ENCODE measurements at regions not wholly inside any gene's neighbourhood (a gene's known extent, or its start where the extent isn't known, plus 50 kb on each side); places are given as distances from the start of the nearest gene placed in this dataset.

- TF ChIP-seq POLR2A (IDR thresholded peaks at IDR 0.05) (no peak), CTCF (IDR thresholded peaks at IDR 0.05 in 4 of 5, conservative IDR thresholded peaks at IDR 0.05 in 1 of 5) (no peak)
Measured at GRCh38 chr9:102124465-102124864, 386.0 kb upstream of the GRIN3A start.
